ENCODE measurements at regions not wholly inside any gene's neighbourhood (a gene's known extent, or its start where the extent isn't known, plus 50 kb on each side); places are given as distances from the start of the nearest gene placed in this dataset.

- H3K4me3 ChIP-seq (ENCODE audit: control insufficient read depth, low read depth, low read length), result no peak overlapping the region
- DNase-seq (ENCODE audit: low read depth), result no peak
- no peak for TF ChIP-seq CTCF (conservative IDR thresholded peaks at IDR 0.05; ENCODE audit: control insufficient read depth, insufficient read depth, low read depth, low read length)
Observed at GRCh38 chr7:142447762-142448161, 189.9 kb upstream of the PRSS58 start.

GRCh38 chr7:142445019-142445686, 187.3 kb upstream of the PRSS58 start:
- no peak for DNase-seq (ENCODE audit: low read depth)
- H3K4me3 ChIP-seq (ENCODE audit: control insufficient read depth, low read depth, low read length), result no peak overlapping the region
- peak; percentile 33 for TF ChIP-seq CTCF (conservative IDR thresholded peaks at IDR 0.05; ENCODE audit: control insufficient read depth, insufficient read depth, low read depth, low read length)

- H3K4me3 ChIP-seq (ENCODE audit: control insufficient read depth, low read depth, low read length), result no peak overlapping the region
Observed at GRCh38 chr7:142443216-142444010, 185.6 kb upstream of the PRSS58 start.

GRCh38 chr7:142442396-142442795, 184.5 kb upstream of the PRSS58 start:
- no peak for DNase-seq (ENCODE audit: low read depth)
- no peak overlapping the region for H3K4me3 ChIP-seq (ENCODE audit: control insufficient read depth, low read depth, low read length)
- no peak for TF ChIP-seq CTCF (conservative IDR thresholded peaks at IDR 0.05; ENCODE audit: control insufficient read depth, insufficient read depth, low read depth, low read length)

More at GRCh38 chr7:142443216-142444010, 185.6 kb upstream of the PRSS58 start:
- DNase-seq (ENCODE audit: low read depth), result peak; percentile 20
- TF ChIP-seq CTCF (conservative IDR thresholded peaks at IDR 0.05; ENCODE audit: control insufficient read depth, insufficient read depth, low read depth, low read length), result no peak

- H3K4me3 ChIP-seq (ENCODE audit: control insufficient read depth, low read depth, low read length), result no peak overlapping the region
- no peak for TF ChIP-seq CTCF (conservative IDR thresholded peaks at IDR 0.05; ENCODE audit: control insufficient read depth, insufficient read depth, low read depth, low read length)
- DNase-seq (ENCODE audit: low read depth), result no peak
Observed at GRCh38 chr7:142440906-142441411, 183.1 kb upstream of the PRSS58 start.

- peak; percentile 77 for DNase-seq (ENCODE audit: low read depth)
- TF ChIP-seq CTCF (conservative IDR thresholded peaks at IDR 0.05; ENCODE audit: control insufficient read depth, insufficient read depth, low read depth, low read length), result no peak
- no peak overlapping the region for H3K4me3 ChIP-seq (ENCODE audit: control insufficient read depth, low read depth, low read length)
Observed at GRCh38 chr7:142440219-142440905, 182.5 kb upstream of the PRSS58 start.
